ENCODE measurements at regions not wholly inside any gene's neighbourhood (a gene's known extent, or its start where the extent isn't known, plus 50 kb on each side); places are given as distances from the start of the nearest gene placed in this dataset.

DNA sequence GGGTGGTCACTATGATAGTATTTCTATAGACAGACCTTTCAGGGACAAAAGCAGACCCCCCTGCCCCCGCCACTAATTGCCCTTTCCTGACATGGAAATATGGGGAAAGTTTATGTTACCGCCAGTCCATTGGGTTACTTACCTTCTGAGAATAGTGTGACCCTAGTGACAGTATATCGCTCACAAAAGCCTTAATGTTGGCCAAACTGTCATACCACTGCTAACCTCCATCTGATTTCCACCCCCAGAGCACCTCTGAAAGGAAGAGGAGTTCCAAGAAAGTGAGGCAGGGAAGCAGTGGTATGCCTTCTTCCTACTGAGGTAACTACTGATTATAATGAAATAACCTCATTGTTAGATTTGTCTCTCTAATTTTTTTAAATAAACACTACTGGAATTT is 67.5 kb upstream of the CCDC91 start:
- ChIA-PET POLR2A (no interaction called here), CTCF (no interaction called here)
- Histone ChIP-seq H3K4me2 (ENCODE audit: insufficient read depth, low read length) (no peak overlapping the region), H3K9me3 (replicated peaks; ENCODE audit: control insufficient read depth, insufficient read depth, low read length) (no peaks in the 10 kb centered on the region), H3K27me3 (ENCODE audit: control insufficient read depth in 2 of 2, insufficient read depth in 2 of 2, low read length in 2 of 2) (no peaks in the 10 kb centered on the region), H3K36me3 (ENCODE audit: control insufficient read depth in 2 of 2, extremely low read depth in 1 of 2, insufficient read depth in 2 of 2, low read length in 2 of 2) (no peaks in the 10 kb centered on the region), H3K4me1 (ENCODE audit: control insufficient read depth, extremely low read depth, insufficient read depth, low read length) (no peaks in the 10 kb centered on the region), H4K20me1 (replicated peaks; ENCODE audit: control insufficient read depth, extremely low read depth, insufficient read depth, low read length) (no peaks in the 10 kb centered on the region), H3K27ac (ENCODE audit: insufficient read depth, low read depth, low read length) (no peak overlapping the region), H3K9me1 (replicated peaks; ENCODE audit: control insufficient read depth, extremely low read depth, insufficient read depth, low read length) (no peaks in the 10 kb centered on the region), H3K9ac (replicated peaks; ENCODE audit: extremely low read depth, insufficient read depth, low read length) (no peak overlapping the region), H2AFZ (ENCODE audit: low read depth, low read length) (no peak overlapping the region), H3K79me2 (ENCODE audit: control insufficient read depth, insufficient read depth, low read length) (no peaks in the 10 kb centered on the region), H3K4me3 (replicated peaks in 1 of 3; ENCODE audit: insufficient read depth in 1 of 3, low read depth in 1 of 3, low read length in 3 of 3) (no peak overlapping the region)
- TF ChIP-seq FOS (IDR thresholded peaks at IDR 0.05; ENCODE audit: borderline replicate concordance, insufficient read depth, low read length) (no peak), POLR2A (IDR thresholded peaks at IDR 0.05; ENCODE audit: low read depth, low read length) (no peak), GATA2 (IDR thresholded peaks at IDR 0.05; ENCODE audit: insufficient read depth, insufficient read length, low read depth, low read length) (no peak), EZH2 (IDR thresholded peaks at IDR 0.05; ENCODE audit: borderline replicate concordance, low read depth, low read length, severe bottlenecking) (no peak), MYC (IDR thresholded peaks at IDR 0.05; ENCODE audit: low read depth, low read length) (no peak), JUN (IDR thresholded peaks at IDR 0.05; ENCODE audit: borderline replicate concordance, insufficient read depth, insufficient read length, low read depth) (no peak), POLR2AphosphoS5 (IDR thresholded peaks at IDR 0.05; ENCODE audit: insufficient read depth, low read depth, low read length) (no peak)
- TF ChIP-seq, protein P1, sequence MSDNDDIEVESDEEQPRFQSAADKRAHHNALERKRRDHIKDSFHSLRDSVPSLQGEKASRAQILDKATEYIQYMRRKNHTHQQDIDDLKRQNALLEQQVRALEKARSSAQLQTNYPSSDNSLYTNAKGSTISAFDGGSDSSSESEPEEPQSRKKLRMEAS (IDR thresholded peaks at IDR 0.05; ENCODE audit: insufficient read depth, insufficient read length): no peak
- TF ChIP-seq, protein P2, sequence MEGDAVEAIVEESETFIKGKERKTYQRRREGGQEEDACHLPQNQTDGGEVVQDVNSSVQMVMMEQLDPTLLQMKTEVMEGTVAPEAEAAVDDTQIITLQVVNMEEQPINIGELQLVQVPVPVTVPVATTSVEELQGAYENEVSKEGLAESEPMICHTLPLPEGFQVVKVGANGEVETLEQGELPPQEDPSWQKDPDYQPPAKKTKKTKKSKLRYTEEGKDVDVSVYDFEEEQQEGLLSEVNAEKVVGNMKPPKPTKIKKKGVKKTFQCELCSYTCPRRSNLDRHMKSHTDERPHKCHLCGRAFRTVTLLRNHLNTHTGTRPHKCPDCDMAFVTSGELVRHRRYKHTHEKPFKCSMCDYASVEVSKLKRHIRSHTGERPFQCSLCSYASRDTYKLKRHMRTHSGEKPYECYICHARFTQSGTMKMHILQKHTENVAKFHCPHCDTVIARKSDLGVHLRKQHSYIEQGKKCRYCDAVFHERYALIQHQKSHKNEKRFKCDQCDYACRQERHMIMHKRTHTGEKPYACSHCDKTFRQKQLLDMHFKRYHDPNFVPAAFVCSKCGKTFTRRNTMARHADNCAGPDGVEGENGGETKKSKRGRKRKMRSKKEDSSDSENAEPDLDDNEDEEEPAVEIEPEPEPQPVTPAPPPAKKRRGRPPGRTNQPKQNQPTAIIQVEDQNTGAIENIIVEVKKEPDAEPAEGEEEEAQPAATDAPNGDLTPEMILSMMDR (IDR thresholded peaks at IDR 0.05; ENCODE audit: extremely low read depth in 1 of 2, insufficient read depth in 1 of 2, low read depth in 1 of 2, low read length in 2 of 2): no peak
- DNase-seq (ENCODE audit: low read depth, low spot score): no peak
- dilution Hi-C loops (cut with MboI; ENCODE audit: extremely low pct_ligation_motif_present, low sequenced_read_pairs): no loop called here
- no TSS peak for BruUV-seq (replicated peaks)
- no peak for FAIRE-seq
- intact Hi-C loops (cut with micrococcal nuclease): no loop called here
